SU-DHL-6 (cell line): ENCODE measurements at regions not wholly inside any gene's neighbourhood (a gene's known extent, or its start where the extent isn't known, plus 50 kb on each side); places are given as distances from the start of the nearest gene placed in this dataset.

Experiments
- CTCF ChIP-seq: fragments of 200-600 bp; sonication (generic); IDR thresholded peaks from one replicate; pipeline ENCODE4 v1.5.1; 2017; ENCODE audit warnings: antibody characterized with exemption, mild to moderate bottlenecking, low read length, moderate library complexity; ENCODE audit not compliant: insufficient read depth, poor library complexity, severe bottlenecking
- EZH2phosphoT487 ChIP-seq: fragments of 200-600 bp; sonication (generic), shearing (Covaris generic); conservative IDR thresholded peaks from 2 replicates; pipeline ENCODE4 v1.6.1; 2018; ENCODE audit warnings: mild to moderate bottlenecking, antibody characterized with exemption, low read length, moderate library complexity, mixed read lengths

- TF ChIP-seq CTCF (no peak), EZH2phosphoT487 (no peak)
These were observed 687.9 kb upstream of the ACVR2A start for GRCh38 chr2:147156970-147157369.
